ENCODE measurements at regions not wholly inside any gene's neighbourhood (a gene's known extent, or its start where the extent isn't known, plus 50 kb on each side); places are given as distances from the start of the nearest gene placed in this dataset.

DNA sequence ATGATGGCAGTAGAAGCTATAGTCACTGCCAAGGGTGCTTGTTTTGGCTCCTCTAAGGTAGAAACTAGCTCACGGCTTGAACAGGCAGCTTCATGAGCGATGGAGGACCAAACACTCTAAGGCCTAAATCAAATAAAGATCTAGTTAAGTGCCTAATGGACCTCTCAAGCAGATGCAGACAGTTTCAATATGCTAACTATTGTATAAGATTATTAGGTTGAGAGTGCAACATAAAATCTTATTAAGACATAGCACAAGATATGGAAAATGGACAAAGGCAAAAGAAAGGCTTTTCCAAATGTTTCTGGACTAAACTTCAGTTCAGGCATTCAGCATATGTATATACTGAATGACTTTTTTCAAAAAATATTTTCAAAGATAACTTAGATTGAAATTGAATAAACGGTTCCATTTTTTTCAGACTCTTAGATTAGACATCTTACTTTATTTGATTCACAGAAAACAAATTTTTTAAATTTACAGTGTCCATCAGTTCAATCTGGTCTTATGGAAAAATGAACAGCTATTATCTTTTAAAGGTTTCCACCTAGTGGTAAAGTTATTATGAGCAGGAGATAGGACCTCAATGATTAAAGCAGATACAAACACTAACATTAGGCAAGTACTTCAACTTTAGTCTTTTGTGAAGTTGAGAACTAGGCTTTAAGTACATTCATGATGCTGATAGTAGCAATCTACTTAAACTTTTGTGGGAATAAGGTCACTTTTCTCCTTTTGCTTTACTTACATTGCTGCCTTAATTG lies 1167.7 kb downstream of the MAT2B start:
- Histone ChIP-seq H3K9me3 (ENCODE audit: low read depth) (no peaks in the 10 kb centered on the region), H3K4me1 (ENCODE audit: insufficient read depth) (no peaks in the 10 kb centered on the region), H3K4me2 (no peak overlapping the region), H2AFZ (no peak overlapping the region), H3K27ac (no peak overlapping the region), H3K79me2 (no peaks in the 10 kb centered on the region), H3K4me3 (no peak overlapping the region), H3K9me2 (replicated peaks; ENCODE audit: insufficient read depth) (no peaks in the 10 kb centered on the region), H4K20me1 (ENCODE audit: insufficient read depth, poor library complexity, severe bottlenecking) (no peaks in the 10 kb centered on the region), H3K36me3 (replicated peaks; ENCODE audit: insufficient read depth, low read depth) (no peaks in the 10 kb centered on the region), H3K27me3 (no peaks in the 10 kb centered on the region)
- TF ChIP-seq EZH2 (IDR thresholded peaks at IDR 0.05; ENCODE audit: borderline replicate concordance): no peak
- TF ChIP-seq, protein P1, sequence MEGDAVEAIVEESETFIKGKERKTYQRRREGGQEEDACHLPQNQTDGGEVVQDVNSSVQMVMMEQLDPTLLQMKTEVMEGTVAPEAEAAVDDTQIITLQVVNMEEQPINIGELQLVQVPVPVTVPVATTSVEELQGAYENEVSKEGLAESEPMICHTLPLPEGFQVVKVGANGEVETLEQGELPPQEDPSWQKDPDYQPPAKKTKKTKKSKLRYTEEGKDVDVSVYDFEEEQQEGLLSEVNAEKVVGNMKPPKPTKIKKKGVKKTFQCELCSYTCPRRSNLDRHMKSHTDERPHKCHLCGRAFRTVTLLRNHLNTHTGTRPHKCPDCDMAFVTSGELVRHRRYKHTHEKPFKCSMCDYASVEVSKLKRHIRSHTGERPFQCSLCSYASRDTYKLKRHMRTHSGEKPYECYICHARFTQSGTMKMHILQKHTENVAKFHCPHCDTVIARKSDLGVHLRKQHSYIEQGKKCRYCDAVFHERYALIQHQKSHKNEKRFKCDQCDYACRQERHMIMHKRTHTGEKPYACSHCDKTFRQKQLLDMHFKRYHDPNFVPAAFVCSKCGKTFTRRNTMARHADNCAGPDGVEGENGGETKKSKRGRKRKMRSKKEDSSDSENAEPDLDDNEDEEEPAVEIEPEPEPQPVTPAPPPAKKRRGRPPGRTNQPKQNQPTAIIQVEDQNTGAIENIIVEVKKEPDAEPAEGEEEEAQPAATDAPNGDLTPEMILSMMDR (IDR thresholded peaks at IDR 0.05; ENCODE audit: poor library complexity): peak; percentile 43
- 78% methylated on average over 3 of the region's 3 CpGs for WGBS (ENCODE audit: low lambda C conversion rate, missing lambda C conversion rate)
- no peak for DNase-seq (ENCODE audit: low spot score)

DNA sequence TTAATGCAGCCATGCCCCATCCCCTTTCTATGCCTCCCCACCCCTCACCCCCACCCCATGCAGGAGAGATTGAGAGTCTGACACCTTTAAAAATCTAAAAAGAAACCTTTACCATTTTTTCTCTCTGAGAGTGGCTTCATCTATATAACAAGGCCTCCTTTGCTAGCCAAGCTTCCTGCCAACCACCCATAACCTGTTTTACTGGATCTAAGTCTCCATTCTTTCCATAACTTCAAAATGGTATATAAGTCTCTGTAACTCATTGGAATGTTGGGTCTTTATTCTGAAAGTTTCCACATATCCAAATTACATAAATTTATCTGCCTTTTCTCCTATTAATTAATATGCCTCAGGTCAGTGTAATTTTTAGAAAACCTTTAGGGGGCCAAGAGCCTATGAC lies 1174.0 kb downstream of the MAT2B start:
- no peak overlapping the region for H3K27ac ChIP-seq

DNA sequence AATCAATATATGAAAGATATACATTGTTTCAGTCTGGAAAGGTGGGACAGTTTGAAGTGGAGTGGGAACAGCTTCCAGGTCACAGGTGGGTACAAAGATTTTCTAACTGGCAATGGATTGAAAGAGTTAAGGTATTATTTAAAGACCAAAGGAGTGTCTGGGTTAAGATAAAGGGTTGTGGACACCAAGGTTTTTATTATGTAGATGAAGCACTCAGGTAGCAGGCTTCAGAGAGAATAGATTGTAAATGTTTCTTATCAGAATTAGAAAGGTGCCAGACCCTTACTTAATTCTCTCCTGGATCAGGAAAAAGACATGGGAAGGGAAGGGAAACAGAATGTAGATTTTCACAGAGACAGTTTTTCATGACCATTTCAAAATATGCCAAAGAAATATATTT lies 1174.8 kb downstream of the MAT2B start:
- H3K9me3 ChIP-seq (ENCODE audit: low read depth): no peaks in the 10 kb centered on the region
- no peaks in the 10 kb centered on the region for H3K36me3 ChIP-seq (replicated peaks; ENCODE audit: insufficient read depth, low read depth)
- no peaks in the 10 kb centered on the region for H3K9me2 ChIP-seq (replicated peaks; ENCODE audit: insufficient read depth)
- no peaks in the 10 kb centered on the region for H3K4me1 ChIP-seq (ENCODE audit: insufficient read depth)
- no peak overlapping the region for H3K27ac ChIP-seq
- TF ChIP-seq, protein P1 (IDR thresholded peaks at IDR 0.05; ENCODE audit: poor library complexity): no peak
- no peak for TF ChIP-seq EZH2phosphoT487 (IDR thresholded peaks at IDR 0.05; ENCODE audit: low read depth, severe bottlenecking, unreplicated experiment)
- no peak for TF ChIP-seq EZH2 (IDR thresholded peaks at IDR 0.05; ENCODE audit: borderline replicate concordance)
- H3K4me2 ChIP-seq: no peak overlapping the region
- no peaks in the 10 kb centered on the region for H3K27me3 ChIP-seq
- no peaks in the 10 kb centered on the region for H4K20me1 ChIP-seq (ENCODE audit: insufficient read depth, poor library complexity, severe bottlenecking)
- no peaks in the 10 kb centered on the region for H3K79me2 ChIP-seq
- H2AFZ ChIP-seq: no peak overlapping the region
- no peak overlapping the region for H3K4me3 ChIP-seq
- DNase-seq (ENCODE audit: low spot score): no peak

More for the DNA sequence above, 1174.0 kb downstream of the MAT2B start:
- no peak overlapping the region for H3K4me3 ChIP-seq
- H3K27me3 ChIP-seq: no peaks in the 10 kb centered on the region
- no peaks in the 10 kb centered on the region for H3K79me2 ChIP-seq
- H4K20me1 ChIP-seq (ENCODE audit: insufficient read depth, poor library complexity, severe bottlenecking): no peaks in the 10 kb centered on the region
- no peaks in the 10 kb centered on the region for H3K4me1 ChIP-seq (ENCODE audit: insufficient read depth)
- TF ChIP-seq EZH2 (IDR thresholded peaks at IDR 0.05; ENCODE audit: borderline replicate concordance) (no peak), EZH2phosphoT487 (IDR thresholded peaks at IDR 0.05; ENCODE audit: low read depth, severe bottlenecking, unreplicated experiment) (no peak)
- TF ChIP-seq, protein P1 (IDR thresholded peaks at IDR 0.05; ENCODE audit: poor library complexity): no peak
- no peaks in the 10 kb centered on the region for H3K9me3 ChIP-seq (ENCODE audit: low read depth)
- no peaks in the 10 kb centered on the region for H3K36me3 ChIP-seq (replicated peaks; ENCODE audit: insufficient read depth, low read depth)
- no peak overlapping the region for H3K4me2 ChIP-seq
- H3K9me2 ChIP-seq (replicated peaks; ENCODE audit: insufficient read depth): no peaks in the 10 kb centered on the region
- no peak overlapping the region for H2AFZ ChIP-seq
- DNase-seq (ENCODE audit: low spot score): no peak

All from hepatocyte (in vitro differentiated cells).